ENCODE measurements at regions not wholly inside any gene's neighbourhood (a gene's known extent, or its start where the extent isn't known, plus 50 kb on each side); places are given as distances from the start of the nearest gene placed in this dataset.

GRCh38 chr9:91044354-91044753, 242.7 kb downstream of the SYK start:
- TF ChIP-seq, protein P1, sequence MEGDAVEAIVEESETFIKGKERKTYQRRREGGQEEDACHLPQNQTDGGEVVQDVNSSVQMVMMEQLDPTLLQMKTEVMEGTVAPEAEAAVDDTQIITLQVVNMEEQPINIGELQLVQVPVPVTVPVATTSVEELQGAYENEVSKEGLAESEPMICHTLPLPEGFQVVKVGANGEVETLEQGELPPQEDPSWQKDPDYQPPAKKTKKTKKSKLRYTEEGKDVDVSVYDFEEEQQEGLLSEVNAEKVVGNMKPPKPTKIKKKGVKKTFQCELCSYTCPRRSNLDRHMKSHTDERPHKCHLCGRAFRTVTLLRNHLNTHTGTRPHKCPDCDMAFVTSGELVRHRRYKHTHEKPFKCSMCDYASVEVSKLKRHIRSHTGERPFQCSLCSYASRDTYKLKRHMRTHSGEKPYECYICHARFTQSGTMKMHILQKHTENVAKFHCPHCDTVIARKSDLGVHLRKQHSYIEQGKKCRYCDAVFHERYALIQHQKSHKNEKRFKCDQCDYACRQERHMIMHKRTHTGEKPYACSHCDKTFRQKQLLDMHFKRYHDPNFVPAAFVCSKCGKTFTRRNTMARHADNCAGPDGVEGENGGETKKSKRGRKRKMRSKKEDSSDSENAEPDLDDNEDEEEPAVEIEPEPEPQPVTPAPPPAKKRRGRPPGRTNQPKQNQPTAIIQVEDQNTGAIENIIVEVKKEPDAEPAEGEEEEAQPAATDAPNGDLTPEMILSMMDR (conservative IDR thresholded peaks at IDR 0.05): no peak
- TF ChIP-seq ZFX (IDR thresholded peaks at IDR 0.05): no peak
